ENCODE measurements at regions not wholly inside any gene's neighbourhood (a gene's known extent, or its start where the extent isn't known, plus 50 kb on each side); places are given as distances from the start of the nearest gene placed in this dataset.
"Not testable (repeated sequence)": the region's sequence is repeated elsewhere in the genome, so short reads cannot be mapped to it uniquely, and the experiment has no call there.

DNA sequence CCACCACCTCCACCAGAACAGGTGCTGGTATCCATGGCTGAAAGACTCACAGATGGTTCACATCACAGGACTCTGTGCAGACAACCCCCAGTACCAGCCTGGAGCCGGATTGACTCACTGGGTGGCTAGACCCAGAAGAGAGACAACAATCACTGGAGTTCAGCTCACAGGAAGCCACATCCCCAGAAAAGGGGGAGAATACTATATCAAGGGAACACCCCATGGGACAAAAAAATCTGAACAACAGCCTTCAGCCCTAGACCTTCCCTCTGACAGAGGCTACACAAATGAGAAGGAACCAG is 59.4 kb upstream of the MED14 start:
- TF ChIP-seq CTCF (optimal IDR thresholded peaks at IDR 0.05 in 1 of 3, IDR thresholded peaks at IDR 0.05 in 1 of 3, conservative IDR thresholded peaks at IDR 0.05 in 1 of 3; ENCODE audit: extremely low read depth in 1 of 3, insufficient read depth in 2 of 3, low read length in 3 of 3); EZH2 (IDR thresholded peaks at IDR 0.05; ENCODE audit: low read length): not testable (repeated sequence)

Measured in keratinocyte (primary cell).